GM21786 (cell line): ENCODE measurements at regions not wholly inside any gene's neighbourhood (a gene's known extent, or its start where the extent isn't known, plus 50 kb on each side); places are given as distances from the start of the nearest gene placed in this dataset.
"Not testable (repeated sequence)": the region's sequence is repeated elsewhere in the genome, so short reads cannot be mapped to it uniquely, and the experiment has no call there.

ENCODE experiments used
- ATAC-seq: cut with Tn5 transposase; IDR thresholded peaks from one replicate; pipeline ENCODE4 v1.9.1; 2021; ENCODE audit not compliant: unreplicated experiment

GRCh38 chr13:109702030-109702597 lies 84.3 kb downstream of the IRS2 start:
- not testable (repeated sequence) for ATAC-seq

- no peak for ATAC-seq
Measured at GRCh38 chr13:109700176-109700575, 86.2 kb downstream of the IRS2 start.

- no peak for ATAC-seq
Measured at GRCh38 chr13:109699628-109700071, 86.7 kb downstream of the IRS2 start.

GRCh38 chr13:109698779-109699178 lies 87.6 kb downstream of the IRS2 start:
- no peak for ATAC-seq

GRCh38 chr13:109697936-109698335 lies 88.4 kb downstream of the IRS2 start:
- no peak for ATAC-seq

GRCh38 chr13:109695402-109696190 lies 90.8 kb downstream of the IRS2 start:
- ATAC-seq = no peak

- ATAC-seq = no peak
Measured at GRCh38 chr13:109694972-109695371, 91.4 kb downstream of the IRS2 start.

GRCh38 chr13:109693213-109693612 lies 93.2 kb downstream of the IRS2 start:
- no peak for ATAC-seq

- ATAC-seq = no peak
Measured at GRCh38 chr13:109691689-109692088, 94.7 kb downstream of the IRS2 start.

GRCh38 chr13:109687559-109688448 lies 98.6 kb downstream of the IRS2 start:
- ATAC-seq = no peak

GRCh38 chr13:109685203-109685602 lies 101.2 kb downstream of the IRS2 start:
- no peak for ATAC-seq

- ATAC-seq = no peak
Measured at GRCh38 chr13:109684824-109685202, 101.6 kb downstream of the IRS2 start.

- no peak for ATAC-seq
Measured at GRCh38 chr13:109684084-109684823, 102.1 kb downstream of the IRS2 start.

GRCh38 chr13:109682534-109683244 lies 103.7 kb downstream of the IRS2 start:
- ATAC-seq = no peak

GRCh38 chr13:109680930-109681329 lies 105.5 kb downstream of the IRS2 start:
- no peak for ATAC-seq

- no peak for ATAC-seq
Measured at GRCh38 chr13:109680288-109680687, 106.1 kb downstream of the IRS2 start.

GRCh38 chr13:109678459-109678858 lies 107.9 kb downstream of the IRS2 start:
- ATAC-seq = no peak

GRCh38 chr13:109677206-109677605 lies 109.2 kb downstream of the IRS2 start:
- no peak for ATAC-seq

- ATAC-seq = no peak
Measured at GRCh38 chr13:109673477-109673876, 112.9 kb downstream of the IRS2 start.

- ATAC-seq = no peak
Measured at GRCh38 chr13:109672545-109672944, 113.8 kb downstream of the IRS2 start.
